ENCODE measurements at regions not wholly inside any gene's neighbourhood (a gene's known extent, or its start where the extent isn't known, plus 50 kb on each side); places are given as distances from the start of the nearest gene placed in this dataset.

DNA sequence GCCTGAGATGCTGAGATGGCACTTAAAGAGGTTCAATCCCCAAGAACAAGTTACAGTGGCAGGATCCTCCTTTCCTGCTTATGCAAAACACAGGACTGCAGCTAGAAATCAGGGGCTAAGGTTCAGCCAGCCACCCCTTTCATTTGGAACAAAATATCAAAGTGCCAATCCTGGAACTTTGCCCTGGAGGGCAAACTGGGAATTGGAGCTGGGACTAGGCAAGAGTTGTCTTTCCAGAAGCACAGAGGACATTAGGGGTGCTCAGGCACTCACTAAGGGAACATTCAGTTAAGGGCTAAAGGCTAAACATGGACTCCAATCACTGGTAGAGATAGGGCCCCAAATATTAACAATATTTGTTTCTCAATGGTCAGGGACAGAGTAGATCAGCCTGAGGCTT, 237.2 kb downstream of the EMP1 start:
- no peaks in the 10 kb centered on the region for H3K4me1 ChIP-seq (ENCODE audit: control insufficient read depth, insufficient read depth, low read length)
- H3K36me3 ChIP-seq (ENCODE audit: control insufficient read depth, insufficient read depth, low read length), result no peaks in the 10 kb centered on the region
- DNase-seq, result no peak
- H3K9me3 ChIP-seq (ENCODE audit: control insufficient read depth, low read depth, low read length), result no peaks in the 10 kb centered on the region
- H3K27me3 ChIP-seq (ENCODE audit: control insufficient read depth, insufficient read depth, low read length), result peaks cover 18% of the 10 kb centered on the region
- no peak overlapping the region for H3K27ac ChIP-seq (ENCODE audit: low read length)
- H3K4me3 ChIP-seq (ENCODE audit: low read length), result no peak overlapping the region

DNA sequence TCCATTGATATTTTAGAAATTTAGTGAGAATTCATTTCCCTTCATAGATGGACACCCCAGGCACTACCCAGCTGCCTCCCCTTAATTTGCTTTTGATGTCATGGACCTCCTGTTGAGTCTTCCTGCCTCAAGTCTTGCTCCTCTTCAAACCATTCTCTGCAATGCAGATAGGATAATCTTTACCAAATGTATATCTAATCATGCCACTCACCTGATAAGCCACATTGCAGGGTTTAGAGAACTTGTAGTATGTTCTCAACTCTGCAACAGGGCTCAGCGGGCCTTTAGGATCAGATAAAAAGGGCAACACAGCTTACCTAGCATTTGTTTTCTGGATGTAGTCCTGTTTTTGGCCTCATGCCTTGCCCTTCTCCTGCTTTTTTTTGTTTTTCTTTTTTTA, 234.5 kb downstream of the EMP1 start:
- no CpG with 5 or more reads among the region's 1 CpG for WGBS (ENCODE audit: insufficient coverage, low lambda C conversion rate)
- Histone ChIP-seq H3K27ac (ENCODE audit: low read length) (no peak overlapping the region), H3K4me1 (ENCODE audit: control insufficient read depth, insufficient read depth, low read length) (no peaks in the 10 kb centered on the region), H3K4me3 (ENCODE audit: low read length) (no peak overlapping the region), H3K9me3 (ENCODE audit: control insufficient read depth, low read depth, low read length) (no peaks in the 10 kb centered on the region), H3K36me3 (ENCODE audit: control insufficient read depth, insufficient read depth, low read length) (no peaks in the 10 kb centered on the region), H3K27me3 (ENCODE audit: control insufficient read depth, insufficient read depth, low read length) (peaks cover 8% of the 10 kb centered on the region)
- DNase-seq, result no peak

DNA sequence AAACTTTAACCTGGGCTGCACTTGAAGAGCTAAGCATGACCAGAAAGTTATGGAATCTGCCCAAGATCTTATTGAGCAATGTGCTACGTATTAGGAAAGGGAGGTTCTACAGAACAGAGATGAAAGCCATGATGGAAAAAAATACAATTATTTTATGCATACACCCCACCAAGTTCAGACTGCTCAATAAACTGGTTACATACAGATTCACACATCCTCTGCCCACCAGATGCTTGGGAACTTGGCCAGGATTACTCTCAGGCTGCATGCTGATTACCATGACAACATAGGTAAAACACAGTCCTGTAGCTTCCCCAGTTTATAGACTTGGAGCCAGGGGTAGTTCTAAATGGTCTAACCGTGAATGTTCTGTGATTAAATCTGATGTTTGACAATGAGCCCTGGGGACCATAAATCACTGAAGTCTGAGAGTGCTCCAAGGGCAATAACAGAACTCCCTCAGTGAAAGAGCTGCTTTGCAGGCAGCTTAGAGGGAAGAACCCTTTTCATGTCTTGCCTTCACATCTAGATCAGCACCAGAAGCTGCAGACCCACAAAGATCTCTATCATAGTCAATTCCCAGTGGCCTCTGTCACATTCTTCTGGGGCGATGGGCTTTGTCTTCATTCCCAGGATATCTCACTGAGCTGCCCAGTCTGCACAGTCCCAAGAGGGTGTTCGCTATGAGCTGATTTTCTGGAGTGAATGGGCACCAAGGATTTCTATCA, 232.2 kb downstream of the EMP1 start:
- Histone ChIP-seq H3K4me1 (ENCODE audit: control insufficient read depth, insufficient read depth, low read length) (no peaks in the 10 kb centered on the region), H3K4me3 (ENCODE audit: low read length) (no peak overlapping the region), H3K27me3 (ENCODE audit: control insufficient read depth, insufficient read depth, low read length) (peaks cover 2% of the 10 kb centered on the region), H3K36me3 (ENCODE audit: control insufficient read depth, insufficient read depth, low read length) (no peaks in the 10 kb centered on the region), H3K27ac (ENCODE audit: low read length) (no peak overlapping the region), H3K9me3 (ENCODE audit: control insufficient read depth, low read depth, low read length) (no peaks in the 10 kb centered on the region)
- peak in 1 of 2 donors; percentile 11 for DNase-seq
- WGBS (ENCODE audit: insufficient coverage, low lambda C conversion rate), result no CpG with 5 or more reads among the region's 4 CpGs

DNA sequence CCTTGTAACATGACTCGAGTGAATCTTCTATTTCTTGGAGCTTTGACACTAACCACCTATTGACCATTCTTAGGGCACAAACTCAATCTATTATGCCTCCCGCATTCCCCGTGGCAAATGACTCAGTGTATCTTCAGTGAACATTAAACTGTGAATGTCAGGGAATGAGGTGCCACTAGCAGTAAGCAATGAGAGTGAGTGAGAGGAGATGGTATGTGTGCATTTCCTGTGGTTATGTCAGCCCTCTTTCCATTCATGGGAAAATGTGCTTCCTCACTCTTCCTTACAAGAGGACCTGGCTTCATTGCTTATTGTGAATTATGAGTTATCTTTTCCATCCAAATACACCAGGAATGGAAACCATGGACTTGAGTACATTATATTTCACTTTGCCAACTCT, 229.2 kb downstream of the EMP1 start:
- H3K4me3 ChIP-seq (ENCODE audit: low read length), result no peak overlapping the region
- WGBS (ENCODE audit: insufficient coverage, low lambda C conversion rate), result no CpG with 5 or more reads among the region's 3 CpGs
- no peaks in the 10 kb centered on the region for H3K36me3 ChIP-seq (ENCODE audit: control insufficient read depth, insufficient read depth, low read length)
- no peak overlapping the region for H3K27ac ChIP-seq (ENCODE audit: low read length)
- H3K4me1 ChIP-seq (ENCODE audit: control insufficient read depth, insufficient read depth, low read length), result no peaks in the 10 kb centered on the region
- DNase-seq, result no peak
- H3K9me3 ChIP-seq (ENCODE audit: control insufficient read depth, low read depth, low read length), result no peaks in the 10 kb centered on the region
- no peaks in the 10 kb centered on the region for H3K27me3 ChIP-seq (ENCODE audit: control insufficient read depth, insufficient read depth, low read length)

DNA sequence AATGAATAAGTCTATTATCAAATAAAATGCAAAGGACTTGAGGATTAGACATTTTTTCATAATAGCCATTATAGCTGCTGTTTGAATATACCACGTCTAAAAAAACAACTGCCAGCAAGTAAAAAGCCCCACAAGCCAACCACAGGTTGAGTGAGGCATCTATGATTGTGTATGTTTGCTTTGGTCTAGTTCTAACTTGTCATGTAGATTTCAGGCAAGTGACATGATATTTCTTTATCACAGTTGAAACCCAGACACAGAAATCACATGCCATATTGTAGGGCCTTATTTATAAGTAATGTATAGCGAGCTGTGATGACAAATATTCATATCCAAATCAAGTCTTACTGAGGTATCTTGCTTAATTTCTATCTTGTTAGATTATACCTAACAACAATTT, 225.8 kb downstream of the EMP1 start:
- H3K4me3 ChIP-seq (ENCODE audit: low read length), result no peak overlapping the region
- no CpG with 5 or more reads among the region's 2 CpGs for WGBS (ENCODE audit: insufficient coverage, low lambda C conversion rate)
- H3K27me3 ChIP-seq (ENCODE audit: control insufficient read depth, insufficient read depth, low read length), result no peaks in the 10 kb centered on the region
- no peaks in the 10 kb centered on the region for H3K36me3 ChIP-seq (ENCODE audit: control insufficient read depth, insufficient read depth, low read length)
- H3K4me1 ChIP-seq (ENCODE audit: control insufficient read depth, insufficient read depth, low read length), result no peaks in the 10 kb centered on the region
- no peak for DNase-seq
- no peaks in the 10 kb centered on the region for H3K9me3 ChIP-seq (ENCODE audit: control insufficient read depth, low read depth, low read length)
- no peak overlapping the region for H3K27ac ChIP-seq (ENCODE audit: low read length)

DNA sequence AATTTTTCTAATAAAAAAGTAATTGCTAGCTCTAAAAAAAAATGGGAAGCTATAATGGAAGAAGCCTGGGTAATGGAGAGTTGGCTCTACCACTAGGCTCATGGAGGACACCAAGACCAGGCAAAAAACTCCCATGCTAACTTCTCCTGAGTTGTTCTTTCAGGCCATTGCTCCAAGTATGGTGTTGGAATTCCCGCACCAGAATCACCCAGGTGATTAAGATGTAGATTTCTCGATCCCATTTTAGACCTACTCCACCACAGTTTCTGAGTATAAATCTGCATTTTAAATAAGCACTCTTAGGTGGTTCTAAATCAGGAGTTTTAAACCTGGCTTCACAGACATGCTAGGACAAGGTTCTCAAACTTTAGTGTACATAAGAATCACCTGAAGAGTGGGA, 221.0 kb downstream of the EMP1 start:
- WGBS (ENCODE audit: insufficient coverage, low lambda C conversion rate), result no CpG with 5 or more reads among the region's 2 CpGs
- Histone ChIP-seq H3K36me3 (ENCODE audit: control insufficient read depth, insufficient read depth, low read length) (no peaks in the 10 kb centered on the region), H3K27ac (ENCODE audit: low read length) (no peak overlapping the region), H3K4me3 (ENCODE audit: low read length) (no peak overlapping the region), H3K9me3 (ENCODE audit: control insufficient read depth, low read depth, low read length) (no peaks in the 10 kb centered on the region), H3K27me3 (ENCODE audit: control insufficient read depth, insufficient read depth, low read length) (no peaks in the 10 kb centered on the region), H3K4me1 (ENCODE audit: control insufficient read depth, insufficient read depth, low read length) (no peaks in the 10 kb centered on the region)
- no peak for DNase-seq

DNA sequence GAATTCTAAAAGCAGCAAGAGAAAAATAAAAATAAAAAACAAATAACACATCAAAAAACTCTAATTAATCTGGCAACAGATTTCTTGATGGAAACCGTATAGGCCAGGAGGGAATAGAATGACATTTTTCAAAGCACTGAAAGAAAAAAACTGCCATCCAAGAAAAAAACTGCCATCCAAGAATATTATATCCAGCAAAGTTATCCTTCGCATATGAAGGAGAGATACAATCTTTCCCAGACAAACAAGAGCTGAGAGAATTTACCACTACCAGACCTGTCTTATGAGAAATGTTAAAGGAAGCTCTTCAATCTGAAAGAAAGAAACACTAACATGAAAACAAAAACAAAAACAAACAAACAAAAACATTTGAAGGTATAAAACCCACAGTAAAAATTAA, 214.8 kb downstream of the EMP1 start:
- Histone ChIP-seq H3K4me1 (ENCODE audit: control insufficient read depth, insufficient read depth, low read length) (no peaks in the 10 kb centered on the region), H3K27ac (ENCODE audit: low read length) (no peak overlapping the region), H3K9me3 (ENCODE audit: control insufficient read depth, low read depth, low read length) (peaks cover 3% of the 10 kb centered on the region), H3K4me3 (ENCODE audit: low read length) (no peak overlapping the region), H3K36me3 (ENCODE audit: control insufficient read depth, insufficient read depth, low read length) (no peaks in the 10 kb centered on the region), H3K27me3 (ENCODE audit: control insufficient read depth, insufficient read depth, low read length) (peaks cover 2% of the 10 kb centered on the region)
- no peak for DNase-seq
- 83% methylated on average over 1 of the region's 2 CpGs for WGBS (ENCODE audit: insufficient coverage, low lambda C conversion rate)

DNA sequence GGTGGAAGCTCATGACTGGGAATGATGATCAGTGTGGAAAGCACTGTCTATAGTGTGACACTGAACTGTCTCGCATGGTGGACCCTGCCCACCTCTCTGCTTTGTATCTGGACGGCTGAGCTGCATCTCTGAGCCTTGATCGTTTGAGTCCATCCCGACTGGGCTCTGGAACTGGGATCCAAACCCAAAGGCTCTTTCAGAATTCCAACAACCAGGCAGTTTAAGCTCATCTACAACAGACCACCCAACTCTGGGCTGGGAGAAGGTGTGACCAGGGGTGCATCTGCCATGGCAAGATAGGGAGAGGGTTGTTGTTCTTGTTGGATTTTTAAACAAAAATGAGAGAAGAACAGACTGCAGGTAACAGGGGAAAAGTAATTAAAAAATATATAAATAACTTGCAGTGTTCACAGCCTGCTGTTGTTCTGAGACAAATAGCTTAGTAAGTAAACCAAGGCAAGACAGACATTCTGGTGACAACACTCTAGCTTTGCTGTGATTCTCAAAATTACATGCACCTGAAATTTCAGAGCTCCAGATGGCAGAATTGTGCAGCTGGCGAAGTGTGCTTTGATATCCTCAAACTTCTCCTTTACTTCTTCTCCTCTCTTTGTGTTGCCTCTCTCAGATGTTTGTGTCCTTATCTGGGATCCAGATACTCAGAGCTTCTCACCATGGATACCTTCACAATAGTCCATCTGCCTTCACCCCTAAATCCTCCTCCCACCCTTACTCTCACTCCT, 209.6 kb downstream of the EMP1 start:
- no CpG with 5 or more reads among the region's 5 CpGs for WGBS (ENCODE audit: insufficient coverage, low lambda C conversion rate)
- peaks cover 10% of the 10 kb centered on the region for H3K27me3 ChIP-seq (ENCODE audit: control insufficient read depth, insufficient read depth, low read length)
- peaks cover 3% of the 10 kb centered on the region for H3K9me3 ChIP-seq (ENCODE audit: control insufficient read depth, low read depth, low read length)
- no peak overlapping the region for H3K27ac ChIP-seq (ENCODE audit: low read length)
- H3K4me1 ChIP-seq (ENCODE audit: control insufficient read depth, insufficient read depth, low read length), result no peaks in the 10 kb centered on the region
- H3K4me3 ChIP-seq (ENCODE audit: low read length), result no peak overlapping the region
- H3K36me3 ChIP-seq (ENCODE audit: control insufficient read depth, insufficient read depth, low read length), result no peaks in the 10 kb centered on the region
- DNase-seq, result no peak

DNA sequence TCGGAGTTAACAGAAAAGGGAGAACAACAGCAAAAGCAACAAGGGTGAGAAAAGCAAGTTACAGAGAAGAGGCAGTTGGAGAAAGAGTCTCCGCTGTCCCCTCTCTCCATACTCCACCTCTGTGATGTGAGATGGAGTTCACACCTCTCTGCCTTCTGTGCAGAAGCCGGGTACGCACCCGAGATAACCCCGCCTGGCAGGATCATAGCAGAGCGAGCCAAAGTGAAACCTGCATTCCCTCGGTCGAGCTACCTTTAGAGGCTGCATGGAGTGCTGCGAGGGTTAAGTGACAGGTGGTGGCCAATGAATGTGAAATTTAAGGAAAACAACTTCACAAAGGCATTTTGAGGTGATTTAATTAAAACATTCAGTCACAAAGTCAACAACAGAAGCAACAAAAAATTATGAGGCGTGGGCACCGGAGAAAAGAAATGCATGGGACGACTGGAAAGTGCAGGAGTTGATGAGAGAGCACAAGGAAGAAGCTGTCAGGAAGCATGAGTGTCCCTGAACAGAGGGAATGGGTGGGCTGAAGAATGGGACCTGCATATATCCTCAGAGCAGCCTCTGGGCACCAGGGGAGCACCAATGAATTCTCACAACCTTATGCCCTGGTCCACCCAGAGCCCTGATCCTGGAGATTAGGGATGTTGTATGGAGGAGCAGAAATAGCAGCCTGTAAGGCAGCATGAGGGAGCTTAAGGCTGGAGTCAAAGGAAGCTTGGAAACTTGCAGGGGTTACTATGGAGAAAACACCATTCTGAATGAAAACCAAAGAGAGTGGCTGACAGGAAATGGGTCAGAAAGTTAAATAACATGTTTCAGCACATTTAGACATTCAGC, 208.3 kb downstream of the EMP1 start:
- 61% methylated on average over 3 of the region's 13 CpGs for WGBS (ENCODE audit: insufficient coverage, low lambda C conversion rate)
- H3K4me1 ChIP-seq (ENCODE audit: control insufficient read depth, insufficient read depth, low read length), result no peaks in the 10 kb centered on the region
- no peak for DNase-seq
- peaks cover 10% of the 10 kb centered on the region for H3K27me3 ChIP-seq (ENCODE audit: control insufficient read depth, insufficient read depth, low read length)
- H3K9me3 ChIP-seq (ENCODE audit: control insufficient read depth, low read depth, low read length), result no peaks in the 10 kb centered on the region
- H3K27ac ChIP-seq (ENCODE audit: low read length), result no peak overlapping the region
- H3K36me3 ChIP-seq (ENCODE audit: control insufficient read depth, insufficient read depth, low read length), result no peaks in the 10 kb centered on the region
- H3K4me3 ChIP-seq (ENCODE audit: low read length), result no peak overlapping the region

DNA sequence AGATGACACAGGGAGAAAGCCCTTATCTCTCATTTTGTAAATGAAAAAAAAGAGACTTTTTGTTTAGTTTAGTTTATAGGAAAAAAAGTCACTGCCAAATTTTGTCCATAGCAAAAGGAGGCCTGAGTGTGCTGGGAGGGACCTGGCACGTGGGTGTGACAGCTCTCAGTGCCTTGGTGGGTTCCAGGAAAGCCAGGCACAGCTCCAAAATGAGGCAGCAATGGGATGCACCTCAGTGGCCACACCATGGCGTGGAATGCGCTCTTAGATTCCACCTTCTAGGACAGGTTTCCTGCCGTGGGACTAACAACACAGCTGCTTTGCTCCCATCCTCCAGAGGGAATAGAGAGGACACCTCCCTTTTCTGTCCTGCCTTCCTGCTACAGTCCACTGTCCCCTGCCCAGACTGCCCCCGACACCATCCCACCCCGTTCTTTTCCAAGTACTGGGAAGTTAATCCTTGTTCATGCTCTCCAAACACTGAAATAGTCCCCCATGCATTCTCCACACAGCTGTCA, 207.6 kb downstream of the EMP1 start:
- no peaks in the 10 kb centered on the region for H3K9me3 ChIP-seq (ENCODE audit: control insufficient read depth, low read depth, low read length)
- H3K4me3 ChIP-seq (ENCODE audit: low read length), result no peak overlapping the region
- H3K36me3 ChIP-seq (ENCODE audit: control insufficient read depth, insufficient read depth, low read length), result no peaks in the 10 kb centered on the region
- H3K27ac ChIP-seq (ENCODE audit: low read length), result no peak overlapping the region
- no peak for DNase-seq
- no CpG with 5 or more reads among the region's 6 CpGs for WGBS (ENCODE audit: insufficient coverage, low lambda C conversion rate)
- H3K27me3 ChIP-seq (ENCODE audit: control insufficient read depth, insufficient read depth, low read length), result peaks cover 10% of the 10 kb centered on the region
- H3K4me1 ChIP-seq (ENCODE audit: control insufficient read depth, insufficient read depth, low read length), result no peaks in the 10 kb centered on the region

Data from large intestine (tissue), 3 donors.